HG02884 (cell line): ENCODE measurements at regions not wholly inside any gene's neighbourhood (a gene's known extent, or its start where the extent isn't known, plus 50 kb on each side); places are given as distances from the start of the nearest gene placed in this dataset.

ENCODE experiments used
- ATAC-seq: cut with Tn5 transposase; IDR thresholded peaks from one replicate; pipeline ENCODE4 v1.9.1; 2021; ENCODE audit warnings: mild to moderate bottlenecking, moderate library complexity; ENCODE audit not compliant: unreplicated experiment

GRCh38 chr1:244218220-244218619, 167.1 kb downstream of the ZBTB18 start:
- no peak for ATAC-seq

GRCh38 chr1:244219149-244219548, 168.1 kb downstream of the ZBTB18 start:
- no peak for ATAC-seq

- ATAC-seq = no peak
These were observed 168.7 kb downstream of the ZBTB18 start for GRCh38 chr1:244219802-244220201.

- no peak for ATAC-seq
These were observed 169.3 kb downstream of the ZBTB18 start for GRCh38 chr1:244220410-244220809.

GRCh38 chr1:244221991-244222390, 170.9 kb downstream of the ZBTB18 start:
- no peak for ATAC-seq

- ATAC-seq = no peak
These were observed 173.7 kb downstream of the ZBTB18 start for GRCh38 chr1:244224487-244225430.

- no peak for ATAC-seq
These were observed 175.4 kb downstream of the ZBTB18 start for GRCh38 chr1:244226435-244226834.

- no peak for ATAC-seq
These were observed 179.4 kb downstream of the ZBTB18 start for GRCh38 chr1:244230470-244230869.

- no peak for ATAC-seq
These were observed 180.1 kb downstream of the ZBTB18 start for GRCh38 chr1:244231193-244231571.

GRCh38 chr1:244231572-244232315, 180.7 kb downstream of the ZBTB18 start:
- ATAC-seq = no peak

- ATAC-seq = no peak
These were observed 183.0 kb downstream of the ZBTB18 start for GRCh38 chr1:244234009-244234643.

- ATAC-seq = no peak
These were observed 184.1 kb downstream of the ZBTB18 start for GRCh38 chr1:244235157-244235556.

- ATAC-seq = no peak
These were observed 185.0 kb downstream of the ZBTB18 start for GRCh38 chr1:244236101-244236500.

GRCh38 chr1:244236721-244237120, 185.6 kb downstream of the ZBTB18 start:
- ATAC-seq = no peak

- ATAC-seq = no peak
These were observed 186.4 kb downstream of the ZBTB18 start for GRCh38 chr1:244237445-244237844.

- no peak for ATAC-seq
These were observed 188.2 kb downstream of the ZBTB18 start for GRCh38 chr1:244239261-244239770.

- no peak for ATAC-seq
These were observed 190.4 kb downstream of the ZBTB18 start for GRCh38 chr1:244241438-244241837.

GRCh38 chr1:244242446-244242845, 191.4 kb downstream of the ZBTB18 start:
- ATAC-seq = no peak

- ATAC-seq = no peak
These were observed 195.3 kb downstream of the ZBTB18 start for GRCh38 chr1:244246334-244246733.

GRCh38 chr1:244248426-244248825, 197.3 kb downstream of the ZBTB18 start:
- no peak for ATAC-seq

- no peak for ATAC-seq
These were observed 199.5 kb downstream of the ADSS2 start for GRCh38 chr1:244252211-244252610.
